Pancreas (tissue), 10 donors: ENCODE measurements at regions not wholly inside any gene's neighbourhood (a gene's known extent, or its start where the extent isn't known, plus 50 kb on each side); places are given as distances from the start of the nearest gene placed in this dataset.

Source experiments
- ATAC-seq, 4 donors: fragments of 200-7000 bp; cut with Tn5 transposase; one replicate each; pipeline versions ENCODE4 v1.8.0 to v1.9.1; 2020; ENCODE audit warnings: mild to moderate bottlenecking in 4 of 4, moderate library complexity in 4 of 4
- DNase-seq, 6 donors: peaks; one replicate each; pipeline ENCODE4 v3.0.0-alpha.2; 2020
- FAIRE-seq: peaks from 2 replicates; lab custom pipeline; 2012; peaks lifted over from hg19 to GRCh38; lab: Jason Lieb, UNC
- H3K27ac ChIP-seq, 4 donors: fragments of 200-600 bp; sonication (generic); 1 replicate in 3 of 4; 2 replicates in 1 of 4; pipeline versions ENCODE4 v1.5.0 to v1.8.0; 2020
- H3K27me3 ChIP-seq, 4 donors: fragments of 200-600 bp; one replicate each; pipeline ENCODE4 v1.8.0; 2021
- H3K36me3 ChIP-seq, 3 donors: fragments of 200-600 bp; sonication (generic) in 1 of 3; one replicate each; pipeline versions ENCODE4 v1.5.0 to v1.8.0; 2020 to 2021
- H3K4me1 ChIP-seq, 3 donors: fragments of 200-600 bp; one replicate each; pipeline ENCODE4 v1.8.0; 2021
- H3K4me3 ChIP-seq, 4 donors: fragments of 200-600 bp; sonication (generic) in 2 of 4; one replicate each; pipeline versions ENCODE4 v1.5.0 to v1.8.0; 2020 to 2021
- H3K9me3 ChIP-seq, 4 donors: fragments of 200-600 bp; one replicate each; pipeline ENCODE4 v1.8.0; 2021
- WGBS, 2 donors: extraction: QIAGEN DNeasy Blood & Tissue Kit; methylation state at CpG; one replicate each; pipeline ENCODE4 v1.1.7; 2013; 5-methylcytosine and 5-hydroxymethylcytosine counted together
- intact Hi-C, 3 donors: fragments of 100-400 bp; cut with DNase I; formaldehyde crosslinking; loops; one replicate each; pipeline versions ENCODE4 v1.11.1 to v1.14.2; 2022
- TF ChIP-seq, protein P1 (sequence below), 4 donors: fragments of 200-600 bp; sonication (generic) in 3 of 4; IDR thresholded peaks; one replicate each; pipeline versions ENCODE4 v1.5.0 to v1.8.0; 2021; ENCODE audit warnings: antibody characterized with exemption in 4 of 4
- donor health status: healthy with polysubstance abuse.
- donor health status: DM: no; HTN: no; CAD: no; lungs with moderate emphysema.
- donor health status: DM: no; HTN: no; CAD: no.
- donor health status: control.
- donor health status: control.
- donor health status: Bipolar disorder and iron deficiency.
- donor health status: DM: yes; HTN: yes; CAD: no.
- donor health status: DM: no; HTN: no; CAD: no.
- donor health status: DM: no; HTN: no; CAD: no.
- donor health status: DM: yes; HTN: yes; CAD: no.

DNA sequence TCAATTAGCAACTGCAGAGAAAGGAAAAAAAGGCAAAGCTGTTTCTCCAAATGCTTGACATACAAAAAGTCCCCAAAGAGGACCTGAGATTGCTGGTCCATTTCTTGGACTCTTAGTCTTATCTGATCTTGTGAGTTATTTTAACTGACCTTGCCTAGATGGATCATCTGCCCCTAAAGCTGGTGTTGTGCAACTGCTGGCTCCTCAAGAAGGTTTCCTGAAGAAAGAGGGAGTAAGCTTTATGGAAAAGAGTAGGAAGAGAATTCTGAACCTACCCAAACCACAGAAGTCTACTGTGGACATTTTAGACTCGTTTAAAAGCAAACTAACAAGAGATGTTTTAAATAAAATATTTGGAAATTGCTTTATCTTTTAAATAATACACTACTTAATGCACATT lies 140.0 kb upstream of the HS3ST3A1 start:
- no peaks in the 10 kb centered on the region for H3K9me3 ChIP-seq
- intact Hi-C loops, result no loop called here
- H3K27ac ChIP-seq, result no peak overlapping the region
- FAIRE-seq, result no peak
- TF ChIP-seq, protein P1, sequence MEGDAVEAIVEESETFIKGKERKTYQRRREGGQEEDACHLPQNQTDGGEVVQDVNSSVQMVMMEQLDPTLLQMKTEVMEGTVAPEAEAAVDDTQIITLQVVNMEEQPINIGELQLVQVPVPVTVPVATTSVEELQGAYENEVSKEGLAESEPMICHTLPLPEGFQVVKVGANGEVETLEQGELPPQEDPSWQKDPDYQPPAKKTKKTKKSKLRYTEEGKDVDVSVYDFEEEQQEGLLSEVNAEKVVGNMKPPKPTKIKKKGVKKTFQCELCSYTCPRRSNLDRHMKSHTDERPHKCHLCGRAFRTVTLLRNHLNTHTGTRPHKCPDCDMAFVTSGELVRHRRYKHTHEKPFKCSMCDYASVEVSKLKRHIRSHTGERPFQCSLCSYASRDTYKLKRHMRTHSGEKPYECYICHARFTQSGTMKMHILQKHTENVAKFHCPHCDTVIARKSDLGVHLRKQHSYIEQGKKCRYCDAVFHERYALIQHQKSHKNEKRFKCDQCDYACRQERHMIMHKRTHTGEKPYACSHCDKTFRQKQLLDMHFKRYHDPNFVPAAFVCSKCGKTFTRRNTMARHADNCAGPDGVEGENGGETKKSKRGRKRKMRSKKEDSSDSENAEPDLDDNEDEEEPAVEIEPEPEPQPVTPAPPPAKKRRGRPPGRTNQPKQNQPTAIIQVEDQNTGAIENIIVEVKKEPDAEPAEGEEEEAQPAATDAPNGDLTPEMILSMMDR (IDR thresholded peaks at IDR 0.05), result no peak
- no peaks in the 10 kb centered on the region for H3K4me1 ChIP-seq
- ATAC-seq, result no peak
- H3K27me3 ChIP-seq, result no peaks in the 10 kb centered on the region
- no peak for DNase-seq
- H3K4me3 ChIP-seq, result no peak overlapping the region
- WGBS, 2 donors, result 41 to 50% methylated on average over 1 of the region's 1 CpG
- no peaks in the 10 kb centered on the region for H3K36me3 ChIP-seq

DNA sequence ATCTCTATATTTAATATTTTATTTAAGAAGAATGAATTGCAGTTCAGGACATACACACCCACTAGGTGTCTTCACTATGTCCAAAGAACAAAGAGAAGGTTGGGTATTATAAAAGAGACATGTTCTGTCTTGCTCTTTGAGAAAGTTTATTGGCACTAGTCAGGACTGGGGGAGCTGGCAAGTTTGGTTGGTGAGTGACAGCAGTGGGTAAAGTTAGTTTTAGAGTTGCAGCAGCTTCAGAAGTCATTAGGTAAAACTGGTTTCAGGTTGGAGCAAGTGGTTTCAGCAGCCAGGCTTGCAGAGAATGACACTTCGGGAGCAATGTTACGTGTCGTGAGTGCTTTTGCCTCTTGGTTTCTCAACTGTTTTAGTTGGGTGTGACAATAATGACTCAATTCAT lies 142.2 kb upstream of the HS3ST3A1 start:
- 76 to 80% methylated on average over 3 of the region's 3 CpGs for WGBS, 2 donors
- no peak for ATAC-seq
- DNase-seq, result no peak
- no peaks in the 10 kb centered on the region for H3K27me3 ChIP-seq
- no peak overlapping the region for H3K27ac ChIP-seq
- FAIRE-seq, result no peak
- no peak overlapping the region for H3K4me3 ChIP-seq
- intact Hi-C loops, result no loop called here
- H3K4me1 ChIP-seq, result no peaks in the 10 kb centered on the region
- H3K36me3 ChIP-seq, result no peaks in the 10 kb centered on the region
- TF ChIP-seq, protein P1 (IDR thresholded peaks at IDR 0.05), result no peak
- no peaks in the 10 kb centered on the region for H3K9me3 ChIP-seq

DNA sequence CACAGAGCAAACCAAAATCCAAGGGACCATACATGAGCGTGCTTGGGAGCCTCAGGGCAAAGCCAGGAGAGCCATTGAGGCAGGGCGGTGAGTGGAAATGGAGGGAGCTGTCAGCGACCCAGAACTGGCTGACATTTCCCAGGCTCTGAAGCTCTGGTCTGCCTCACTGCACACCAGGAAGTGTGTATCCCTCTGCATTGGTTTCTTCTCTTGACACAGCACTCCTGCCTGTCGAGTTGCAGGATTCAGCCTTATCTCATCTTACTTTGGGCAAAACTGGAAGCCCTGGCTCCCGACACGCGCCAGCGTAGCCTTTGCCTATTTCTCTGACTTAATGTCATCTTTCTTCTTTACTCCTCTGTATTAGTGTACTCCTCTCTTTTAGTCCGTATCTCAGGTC lies 144.7 kb upstream of the HS3ST3A1 start:
- no peak for FAIRE-seq
- Histone ChIP-seq H3K27me3 (peaks cover 0 to under 1% (median 0%) of the 10 kb centered on the region in 4 donors), H3K4me1 (no peaks in the 10 kb centered on the region), H3K27ac (no peak overlapping the region), H3K9me3 (no peaks in the 10 kb centered on the region), H3K36me3 (no peaks in the 10 kb centered on the region), H3K4me3 (no peak overlapping the region)
- TF ChIP-seq, protein P1 (IDR thresholded peaks at IDR 0.05), result no peak
- no peak for ATAC-seq
- 65 to 68% methylated on average over 9 of the region's 9 CpGs for WGBS, 2 donors
- intact Hi-C loops, result no loop called here
- DNase-seq, result no peak

DNA sequence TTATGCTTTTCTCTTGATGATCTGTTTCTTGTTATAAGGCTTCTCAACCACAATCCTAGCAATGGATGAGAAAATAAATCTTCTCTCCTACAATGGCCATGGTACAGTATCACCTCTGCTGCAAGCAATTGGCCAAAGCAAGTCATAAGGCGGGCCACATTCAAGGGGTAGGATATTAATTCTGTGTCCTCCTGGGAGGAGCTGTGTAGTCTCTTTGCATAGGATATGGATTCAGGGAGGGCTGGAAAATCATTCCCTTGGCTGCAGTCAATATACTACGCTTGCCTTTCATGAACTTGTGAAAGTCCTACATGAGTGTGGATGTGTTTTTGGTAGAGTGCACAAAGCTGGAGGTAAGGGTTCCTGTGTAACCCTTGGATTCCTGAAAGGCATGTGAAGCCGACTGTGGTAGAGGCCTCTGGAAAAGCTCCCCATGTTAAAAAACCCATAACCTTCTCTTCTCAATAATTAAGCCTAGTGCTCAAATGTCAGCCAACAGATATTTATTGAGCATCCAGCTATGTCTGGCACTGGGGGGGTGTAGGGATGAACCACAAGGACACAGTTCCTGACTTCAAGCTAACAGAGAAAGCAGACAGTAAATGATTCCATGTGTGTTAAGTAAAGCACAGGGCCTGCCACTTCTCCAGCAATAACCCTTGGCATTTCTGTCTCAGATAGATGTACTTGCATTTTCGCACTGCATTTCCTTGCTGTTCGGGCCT lies 147.6 kb upstream of the HS3ST3A1 start:
- no peak for FAIRE-seq
- H3K4me3 ChIP-seq, result no peak overlapping the region
- no peak overlapping the region for H3K27ac ChIP-seq
- intact Hi-C loops, result no loop called here
- H3K27me3 ChIP-seq, result peaks cover 0 to 5% (median 0%) of the 10 kb centered on the region in 4 donors
- WGBS, 2 donors, result 61 to 70% methylated on average over 5 of the region's 5 CpGs
- no peaks in the 10 kb centered on the region for H3K4me1 ChIP-seq
- ATAC-seq, result no peak
- H3K9me3 ChIP-seq, result no peaks in the 10 kb centered on the region
- H3K36me3 ChIP-seq, result no peaks in the 10 kb centered on the region
- TF ChIP-seq, protein P1 (IDR thresholded peaks at IDR 0.05), result no peak
- no peak for DNase-seq

DNA sequence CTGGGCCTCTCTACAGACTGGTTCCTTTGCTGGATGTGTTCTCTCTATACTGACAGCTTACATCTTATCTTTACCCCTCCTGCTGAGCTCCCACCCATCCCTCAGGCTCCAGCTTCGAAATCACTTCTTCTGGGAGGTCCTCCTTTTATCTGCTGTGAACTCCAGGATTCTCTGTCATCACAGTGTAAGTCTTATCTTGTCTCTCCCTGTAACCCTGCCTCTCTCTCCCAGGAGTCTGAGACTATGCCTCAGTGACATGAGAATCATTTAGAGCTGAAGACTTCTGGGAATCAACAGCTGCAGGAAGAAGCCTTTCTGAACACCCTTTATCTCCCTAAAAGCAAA lies 148.1 kb upstream of the HS3ST3A1 start:
- FAIRE-seq (no peak), DNase-seq (no peak), ATAC-seq (no peak)
- Histone ChIP-seq H3K27me3 (peaks cover 0 to 5% (median 0%) of the 10 kb centered on the region in 4 donors), H3K9me3 (no peaks in the 10 kb centered on the region), H3K27ac (no peak overlapping the region), H3K36me3 (no peaks in the 10 kb centered on the region), H3K4me3 (no peak overlapping the region), H3K4me1 (no peaks in the 10 kb centered on the region)
- 16 to 17% methylated on average over 1 of the region's 1 CpG for WGBS, 2 donors
- TF ChIP-seq, protein P1 (IDR thresholded peaks at IDR 0.05), result no peak
- intact Hi-C loops, result no loop called here
